ENCODE measurements at regions not wholly inside any gene's neighbourhood (a gene's known extent, or its start where the extent isn't known, plus 50 kb on each side); places are given as distances from the start of the nearest gene placed in this dataset.

DNA sequence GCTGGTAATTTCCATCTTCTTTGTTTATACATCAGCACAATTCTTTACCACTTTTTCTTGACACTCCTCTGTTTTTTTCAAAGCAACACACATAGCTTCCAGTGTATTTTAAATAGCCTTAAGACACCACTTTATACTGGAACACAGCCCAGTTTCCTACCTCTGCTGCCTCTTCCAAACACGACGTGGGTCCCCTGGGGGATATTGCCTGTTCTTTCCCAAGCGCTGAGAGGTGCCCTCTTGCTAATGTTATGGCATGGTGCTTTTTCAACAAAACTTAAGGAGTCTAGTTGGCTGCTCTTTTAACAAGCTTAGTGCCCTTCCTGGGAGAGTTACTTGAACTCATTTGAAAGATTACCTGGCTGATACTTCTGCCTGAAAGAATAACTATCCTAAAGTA lies 112.7 kb downstream of the OLFM4 start:
- Histone ChIP-seq H4K20me1 (ENCODE audit: control insufficient read depth, insufficient read depth, insufficient read length) (no peaks in the 10 kb centered on the region), H3K79me1 (ENCODE audit: insufficient read depth, low read depth, low read length, poor library complexity, severe bottlenecking) (no peaks in the 10 kb centered on the region), H3K79me2 (ENCODE audit: insufficient read depth, low read length) (no peaks in the 10 kb centered on the region), H2AFZ (ENCODE audit: low read length) (no peak overlapping the region), H3K56ac (ENCODE audit: insufficient read length, low read depth, low read length) (no peak overlapping the region), H3K23me2 (ENCODE audit: insufficient read length, low read depth, low read length, poor library complexity, severe bottlenecking) (no peaks in the 10 kb centered on the region), H2BK5ac (ENCODE audit: insufficient read length, low read length) (no peak overlapping the region), H3T11ph (ENCODE audit: low read length) (no peak overlapping the region), H3K4me2 (ENCODE audit: insufficient read depth, insufficient read length, low read length) (no peak overlapping the region), H4K5ac (ENCODE audit: insufficient read length, low read depth, low read length) (no peak overlapping the region), H3K9ac (ENCODE audit: extremely low read depth, insufficient read length, low read length) (no peak overlapping the region), H3K14ac (ENCODE audit: insufficient read depth, low read length) (no peak overlapping the region), H3K18ac (ENCODE audit: insufficient read length, low read depth, low read length) (no peak overlapping the region), H3K23ac (ENCODE audit: insufficient read length, low read depth, low read length) (no peak overlapping the region), H3K4ac (ENCODE audit: low read depth, low read length) (no peak overlapping the region), H2BK120ac (ENCODE audit: low read depth, low read length, poor library complexity, severe bottlenecking) (no peak overlapping the region), H3K27me3 (ENCODE audit: insufficient read depth, low read length) (no peaks in the 10 kb centered on the region), H3K9me3 (ENCODE audit: control insufficient read depth, low read depth, low read length) (no peaks in the 10 kb centered on the region), H2BK20ac (ENCODE audit: low read depth, low read length, poor library complexity, severe bottlenecking) (no peak overlapping the region), H3K4me1 (ENCODE audit: insufficient read depth, low read length) (peaks cover 2% of the 10 kb centered on the region; the same call in 1 of the 2 replicates), H4K91ac (ENCODE audit: insufficient read length, low read depth, low read length) (no peak overlapping the region), H4K8ac (replicated peaks; ENCODE audit: insufficient read length, low read depth, low read length) (no peak overlapping the region), H2AK5ac (ENCODE audit: insufficient read length, low read length) (no peak overlapping the region), H2BK15ac (ENCODE audit: low read depth, low read length) (no peak overlapping the region), H2BK12ac (ENCODE audit: insufficient read length, low read depth, low read length) (no peak overlapping the region), H3K27ac (ENCODE audit: insufficient read length, low read depth, low read length) (no peak overlapping the region)
- Mint-ChIP-seq H3K4me3 (no peak overlapping the region), H3K27me3 (ENCODE audit: low read depth) (no peaks in the 10 kb centered on the region), H3K36me3 (ENCODE audit: insufficient read depth in 1 of 3, low read depth in 3 of 3) (no peaks in the 10 kb centered on the region), H3K9me3 (no peaks in the 10 kb centered on the region), H3K27ac (no peak overlapping the region), H3K4me1 (peaks cover 6 to 12% of the 10 kb centered on the region in 2 experiments; a peak in 3 of 4 replicates)
- no peak for DNase-seq
- no peak for TF ChIP-seq CTCF (conservative IDR thresholded peaks at IDR 0.05)
- no CpG with 5 or more reads among the region's 3 CpGs for WGBS (ENCODE audit: extremely low coverage, insufficient read length, low lambda C conversion rate)

Measured in H9 (cell line).